ENCODE measurements at regions not wholly inside any gene's neighbourhood (a gene's known extent, or its start where the extent isn't known, plus 50 kb on each side); places are given as distances from the start of the nearest gene placed in this dataset.

- peaks cover 0 to 20% (median 0%) of the 10 kb centered on the region in 3 donors for H3K4me1 ChIP-seq
- intact Hi-C loops (cut with DNase I), result no loop called here
- no peak overlapping the region for H3K27ac ChIP-seq
- peaks cover 0 to 7% (median 0%) of the 10 kb centered on the region in 4 donors for H3K27me3 ChIP-seq
- no peak overlapping the region for H3K4me3 ChIP-seq
- no peaks in the 10 kb centered on the region for H3K9me3 ChIP-seq
- no peak for DNase-seq
- H3K36me3 ChIP-seq, result no peaks in the 10 kb centered on the region
- no peak for TF ChIP-seq POLR2A (IDR thresholded peaks at IDR 0.05)
Observed at GRCh38 chr12:89882792-89883191, 174.2 kb upstream of the ATP2B1 start.

- Histone ChIP-seq H3K27ac (no peak overlapping the region), H3K36me3 (no peaks in the 10 kb centered on the region), H3K4me1 (peaks cover 0 to 20% (median 0%) of the 10 kb centered on the region in 3 donors), H3K4me3 (no peak overlapping the region), H3K27me3 (peaks cover 0 to 15% (median 0%) of the 10 kb centered on the region in 4 donors), H3K9me3 (no peaks in the 10 kb centered on the region)
- TF ChIP-seq CTCF (IDR thresholded peaks at IDR 0.05), result no peak
- no peak for TF ChIP-seq POLR2A (IDR thresholded peaks at IDR 0.05)
- no peak for DNase-seq
- intact Hi-C loops (cut with DNase I), result no loop called here
Observed at GRCh38 chr12:89882050-89882449, 173.4 kb upstream of the ATP2B1 start.

DNA sequence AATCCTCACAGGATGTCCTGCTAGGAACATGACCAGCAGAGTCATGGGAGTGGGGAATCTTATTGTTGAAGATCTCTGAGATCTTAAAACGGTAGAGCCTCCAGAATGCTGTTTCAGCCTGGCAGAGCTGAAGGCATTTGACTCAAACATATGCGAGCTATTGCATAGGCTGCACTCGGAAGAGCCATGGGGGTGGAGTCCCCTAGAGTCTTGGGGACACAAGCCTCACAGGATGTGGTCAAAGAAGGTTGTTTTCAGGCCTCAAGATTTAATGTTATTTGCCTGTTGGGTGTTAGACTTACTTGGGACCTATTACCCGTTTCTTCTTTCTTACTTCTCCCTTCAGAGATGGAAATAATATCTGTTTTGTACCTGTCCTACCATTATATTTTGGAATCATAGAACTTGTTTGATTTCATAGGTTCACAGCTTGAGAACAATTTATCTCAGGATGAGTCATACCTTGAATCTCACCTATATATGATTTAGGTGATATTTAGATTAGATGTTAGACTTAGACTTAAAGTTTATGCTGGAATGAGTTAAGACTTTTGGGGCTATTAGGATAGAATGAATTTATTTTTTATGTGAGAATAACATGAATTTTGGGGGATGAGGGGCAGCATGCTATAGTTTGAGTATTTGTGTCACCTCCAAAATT lies 172.2 kb upstream of the ATP2B1 start:
- 77 to 82% methylated on average over 4 of the region's 4 CpGs for WGBS, 2 donors
- no peak overlapping the region for H3K4me3 ChIP-seq
- TF ChIP-seq CTCF (IDR thresholded peaks at IDR 0.05), result no peak
- peak in 1 of 4 donors; percentile 36 for TF ChIP-seq POLR2A (IDR thresholded peaks at IDR 0.05)
- H3K27ac ChIP-seq, result peak overlapping the region in 1 of 4 donors; percentile 34
- peaks cover 0 to 18% (median 0%) of the 10 kb centered on the region in 4 donors for H3K27me3 ChIP-seq
- peak; percentile 15 for DNase-seq
- peaks cover 0 to 20% (median 0%) of the 10 kb centered on the region in 3 donors for H3K4me1 ChIP-seq
- H3K9me3 ChIP-seq, result no peaks in the 10 kb centered on the region
- intact Hi-C loops (cut with DNase I), result no loop called here
- H3K36me3 ChIP-seq, result no peaks in the 10 kb centered on the region

GRCh38 chr12:89879766-89880165 lies 171.1 kb upstream of the ATP2B1 start:
- intact Hi-C loops (cut with DNase I), result no loop called here
- H3K36me3 ChIP-seq, result no peaks in the 10 kb centered on the region
- no peak for DNase-seq
- TF ChIP-seq POLR2A (IDR thresholded peaks at IDR 0.05) (no peak), CTCF (IDR thresholded peaks at IDR 0.05) (no peak)
- H3K27me3 ChIP-seq, result peaks cover 0 to 18% (median 0%) of the 10 kb centered on the region in 4 donors
- WGBS, 2 donors, result 56 to 57% methylated on average over 1 of the region's 1 CpG
- H3K27ac ChIP-seq, result no peak overlapping the region
- H3K9me3 ChIP-seq, result no peaks in the 10 kb centered on the region
- peaks cover 0 to 20% (median 0%) of the 10 kb centered on the region in 3 donors for H3K4me1 ChIP-seq
- no peak overlapping the region for H3K4me3 ChIP-seq

- intact Hi-C loops (cut with DNase I), result no loop called here
- H3K36me3 ChIP-seq, result no peaks in the 10 kb centered on the region
- H3K27ac ChIP-seq, result no peak overlapping the region
- WGBS, 2 donors, result 69 to 75% methylated on average over 2 of the region's 2 CpGs
- no peak for TF ChIP-seq POLR2A (IDR thresholded peaks at IDR 0.05)
- TF ChIP-seq CTCF (IDR thresholded peaks at IDR 0.05), result no peak
- H3K4me3 ChIP-seq, result no peak overlapping the region
- H3K9me3 ChIP-seq, result no peaks in the 10 kb centered on the region
- H3K27me3 ChIP-seq, result peaks cover 0 to 18% (median 0%) of the 10 kb centered on the region in 4 donors
- no peak for DNase-seq
- peaks cover 0 to 21% (median 3%) of the 10 kb centered on the region in 3 donors for H3K4me1 ChIP-seq
Observed at GRCh38 chr12:89878950-89879349, 170.3 kb upstream of the ATP2B1 start.
